ENCODE measurements at regions not wholly inside any gene's neighbourhood (a gene's known extent, or its start where the extent isn't known, plus 50 kb on each side); places are given as distances from the start of the nearest gene placed in this dataset.

- no peak for TF ChIP-seq CREB1 (IDR thresholded peaks at IDR 0.05; ENCODE audit: low read depth)
- no peak for TF ChIP-seq EP300 (IDR thresholded peaks at IDR 0.05; ENCODE audit: borderline replicate concordance)
- TF ChIP-seq TAF1 (IDR thresholded peaks at IDR 0.05; ENCODE audit: low read depth), result no peak
- TF ChIP-seq RAD21 (IDR thresholded peaks at IDR 0.05; ENCODE audit: low read depth), result no peak
- no peak for TF ChIP-seq CEBPB (IDR thresholded peaks at IDR 0.05)
- TF ChIP-seq FOXM1 (IDR thresholded peaks at IDR 0.05; ENCODE audit: borderline replicate concordance, low read depth), result no peak
These were observed 144.3 kb upstream of the TNRC6C start for GRCh38 chr17:77814091-77814772.

Data from Ishikawa (cell line).